ENCODE measurements at regions not wholly inside any gene's neighbourhood (a gene's known extent, or its start where the extent isn't known, plus 50 kb on each side); places are given as distances from the start of the nearest gene placed in this dataset.
"Not testable (repeated sequence)": the region's sequence is repeated elsewhere in the genome, so short reads cannot be mapped to it uniquely, and the experiment has no call there.

GRCh38 chr1:157302724-157303123 is 164.5 kb upstream of the ETV3 start:
- Mint-ChIP-seq H3K36me3 (ENCODE audit: insufficient read depth, unreplicated experiment) (no peaks in the 10 kb centered on the region), H3K4me1 (ENCODE audit: low read depth, unreplicated experiment) (no peaks in the 10 kb centered on the region), H3K27ac (ENCODE audit: unreplicated experiment) (no peak overlapping the region), H3K4me3 (ENCODE audit: unreplicated experiment) (no peak overlapping the region), H3K27me3 (ENCODE audit: insufficient read depth, unreplicated experiment) (no peaks in the 10 kb centered on the region), H3K9me3 (ENCODE audit: unreplicated experiment) (no peaks in the 10 kb centered on the region)
- CTCF ChIA-PET = no interaction called here
- H3K4me1 ChIP-seq = no peaks in the 10 kb centered on the region
- intact Hi-C loops (cut with micrococcal nuclease; ENCODE audit: unreplicated experiment) = no loop called here
- no peaks in the 10 kb centered on the region for H3K27me3 ChIP-seq (replicated peaks; ENCODE audit: control insufficient read depth, insufficient read depth, low read length)
- POLR2A ChIA-PET = no interaction called here
- no peaks in the 10 kb centered on the region for H3K36me3 ChIP-seq (ENCODE audit: control insufficient read depth, insufficient read depth, low read length)
- DNase-seq = no peak
- H3K9me3 ChIP-seq = no peaks in the 10 kb centered on the region
- BruUV-seq (replicated peaks) = no TSS peak
- H3K4me3 ChIP-seq (ENCODE audit: low read depth, low read length) = no peak overlapping the region
- TF ChIP-seq CTCF (IDR thresholded peaks at IDR 0.05; ENCODE audit: insufficient read depth in 1 of 2, low read depth in 1 of 2, low read length in 1 of 2, severe bottlenecking in 1 of 2, unreplicated experiment in 1 of 2) = no peak

- H3K9me3 Mint-ChIP-seq (ENCODE audit: unreplicated experiment) = peaks cover 4% of the 10 kb centered on the region
- no peaks in the 10 kb centered on the region for H3K27me3 ChIP-seq (replicated peaks; ENCODE audit: control insufficient read depth, insufficient read depth, low read length)
- H3K9me3 ChIP-seq = no peaks in the 10 kb centered on the region
- no peak for DNase-seq
- no peaks in the 10 kb centered on the region for H3K36me3 ChIP-seq (ENCODE audit: control insufficient read depth, insufficient read depth, low read length)
- H3K4me1 ChIP-seq = no peaks in the 10 kb centered on the region
- H3K36me3 Mint-ChIP-seq (ENCODE audit: insufficient read depth, unreplicated experiment) = no peaks in the 10 kb centered on the region
- no TSS peak for BruUV-seq (replicated peaks)
- POLR2A ChIA-PET = no interaction called here
- peaks cover under 1% of the 10 kb centered on the region for H3K27me3 Mint-ChIP-seq (ENCODE audit: insufficient read depth, unreplicated experiment)
- H3K4me3 ChIP-seq (ENCODE audit: low read depth, low read length) = no peak overlapping the region
- no peaks in the 10 kb centered on the region for H3K4me1 Mint-ChIP-seq (ENCODE audit: low read depth, unreplicated experiment)
- no peak overlapping the region for H3K4me3 Mint-ChIP-seq (ENCODE audit: unreplicated experiment)
- no peak overlapping the region for H3K27ac Mint-ChIP-seq (ENCODE audit: unreplicated experiment)
- no peak for TF ChIP-seq CTCF (IDR thresholded peaks at IDR 0.05; ENCODE audit: insufficient read depth in 1 of 2, low read depth in 1 of 2, low read length in 1 of 2, severe bottlenecking in 1 of 2, unreplicated experiment in 1 of 2)
- intact Hi-C loops (cut with micrococcal nuclease; ENCODE audit: unreplicated experiment) = no loop called here
- CTCF ChIA-PET = no interaction called here
These were observed 164.0 kb upstream of the ETV3 start for GRCh38 chr1:157302199-157302497.

- Mint-ChIP-seq H3K36me3 (ENCODE audit: insufficient read depth, unreplicated experiment) (no peaks in the 10 kb centered on the region), H3K4me1 (ENCODE audit: low read depth, unreplicated experiment) (no peaks in the 10 kb centered on the region), H3K4me3 (ENCODE audit: unreplicated experiment) (no peak overlapping the region), H3K27ac (ENCODE audit: unreplicated experiment) (no peak overlapping the region), H3K9me3 (ENCODE audit: unreplicated experiment) (peaks cover 9% of the 10 kb centered on the region), H3K27me3 (ENCODE audit: insufficient read depth, unreplicated experiment) (peaks cover 3% of the 10 kb centered on the region)
- H3K36me3 ChIP-seq (ENCODE audit: control insufficient read depth, insufficient read depth, low read length) = no peaks in the 10 kb centered on the region
- no peak for DNase-seq
- BruUV-seq (replicated peaks) = no TSS peak
- ChIA-PET POLR2A (no interaction called here), CTCF (no interaction called here)
- H3K4me1 ChIP-seq = no peaks in the 10 kb centered on the region
- no peaks in the 10 kb centered on the region for H3K27me3 ChIP-seq (replicated peaks; ENCODE audit: control insufficient read depth, insufficient read depth, low read length)
- intact Hi-C loops (cut with micrococcal nuclease; ENCODE audit: unreplicated experiment) = no loop called here
- H3K4me3 ChIP-seq (ENCODE audit: low read depth, low read length) = no peak overlapping the region
- no peaks in the 10 kb centered on the region for H3K9me3 ChIP-seq
- no peak for TF ChIP-seq CTCF (IDR thresholded peaks at IDR 0.05; ENCODE audit: insufficient read depth in 1 of 2, low read depth in 1 of 2, low read length in 1 of 2, severe bottlenecking in 1 of 2, unreplicated experiment in 1 of 2)
These were observed 163.4 kb upstream of the ETV3 start for GRCh38 chr1:157301477-157302198.

DNA sequence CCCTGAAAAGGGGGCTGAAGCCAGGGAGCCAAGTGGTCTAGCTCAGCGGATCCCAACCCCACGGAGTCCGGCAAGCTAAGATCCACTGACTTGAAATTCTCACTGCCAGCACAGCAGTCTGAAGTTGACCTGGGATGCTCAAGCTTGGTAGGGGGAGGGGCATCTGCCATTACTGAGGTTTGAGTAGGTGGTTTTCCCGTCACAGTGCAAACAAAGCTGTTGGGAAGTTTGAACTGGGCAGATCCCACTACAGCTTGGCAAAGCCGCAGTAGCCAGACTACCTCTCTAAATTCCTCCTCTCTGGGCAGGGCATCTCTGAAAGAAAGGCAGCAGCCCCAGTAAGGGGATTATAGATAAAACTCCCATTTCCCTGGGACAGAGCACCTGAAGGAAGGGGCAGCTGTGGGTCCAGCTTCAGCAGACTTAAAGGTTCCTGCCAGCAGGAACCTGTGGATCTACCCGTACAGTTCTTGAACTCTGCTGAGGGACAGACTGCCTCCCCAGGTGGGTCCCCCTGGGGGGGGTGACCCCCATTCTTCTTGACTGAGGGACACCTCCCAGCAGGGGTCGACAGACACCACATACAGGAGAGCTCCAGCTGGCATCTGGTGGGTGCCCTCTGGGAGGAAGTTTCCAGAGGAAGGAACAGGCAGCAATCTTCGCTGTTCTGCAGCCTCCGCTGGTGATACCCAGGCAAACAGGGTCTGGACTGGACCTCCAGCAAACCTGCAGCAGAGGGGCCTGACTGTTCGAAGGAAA is 156.4 kb upstream of the ETV3 start:
- H3K9me3 Mint-ChIP-seq (ENCODE audit: unreplicated experiment); H3K27me3 Mint-ChIP-seq (ENCODE audit: insufficient read depth, unreplicated experiment); H3K27ac Mint-ChIP-seq (ENCODE audit: unreplicated experiment); H3K4me3 ChIP-seq (ENCODE audit: low read depth, low read length); H3K4me1 ChIP-seq; H3K4me1 Mint-ChIP-seq (ENCODE audit: low read depth, unreplicated experiment); H3K4me3 Mint-ChIP-seq (ENCODE audit: unreplicated experiment); BruUV-seq (replicated peaks); POLR2A ChIA-PET; H3K9me3 ChIP-seq; intact Hi-C loops (cut with micrococcal nuclease; ENCODE audit: unreplicated experiment); CTCF ChIA-PET; H3K36me3 Mint-ChIP-seq (ENCODE audit: insufficient read depth, unreplicated experiment); H3K27me3 ChIP-seq (replicated peaks; ENCODE audit: control insufficient read depth, insufficient read depth, low read length); DNase-seq; H3K36me3 ChIP-seq (ENCODE audit: control insufficient read depth, insufficient read depth, low read length): not testable (repeated sequence)

Measured in Caco-2 (cell line).